Upper lobe of left lung (tissue), 6 donors: ENCODE measurements at regions not wholly inside any gene's neighbourhood (a gene's known extent, or its start where the extent isn't known, plus 50 kb on each side); places are given as distances from the start of the nearest gene placed in this dataset.
A peak's percentile ranks its signal among the peaks of the same experiment; 100 is the strongest.

ENCODE experiments used
- ATAC-seq, 2 donors: fragments of 200-7000 bp; cut with Tn5 transposase; one replicate each; pipeline ENCODE4 v1.9.1; 2022; ENCODE audit warnings: mild to moderate bottlenecking in 2 of 2, moderate library complexity in 2 of 2; ENCODE audit not compliant: low FRiP score in 2 of 2
- DNase-seq, 2 donors: peaks; one replicate each; pipeline ENCODE4 v3.0.0-alpha.2; 2019 to 2020
- H3K27ac ChIP-seq, 4 donors: fragments of 200-600 bp; sonication (generic); one replicate each; pipeline ENCODE4 v1.5.1; 2016 to 2019
- H3K27me3 ChIP-seq, 4 donors: fragments of 200-600 bp; sonication (generic); one replicate each; pipeline ENCODE4 v1.5.1; 2017 to 2019
- H3K36me3 ChIP-seq, 4 donors: fragments of 200-600 bp; sonication (generic); one replicate each; pipeline ENCODE4 v1.5.1; 2016 to 2019
- H3K4me1 ChIP-seq, 4 donors: fragments of 200-600 bp; sonication (generic); one replicate each; pipeline ENCODE4 v1.5.1; 2018 to 2019
- H3K4me3 ChIP-seq, 4 donors: fragments of 200-600 bp; sonication (generic); one replicate each; pipeline ENCODE4 v1.5.1; 2017 to 2019; ENCODE audit warnings: mild to moderate bottlenecking in 2 of 4, moderate library complexity in 1 of 4
- H3K9me3 ChIP-seq, 4 donors: fragments of 200-600 bp; sonication (generic); one replicate each; pipeline ENCODE4 v1.5.1; 2018 to 2019
- CTCF ChIP-seq, 6 experiments: fragments of 450-650 bp in 4 of 6; fragments of 200-600 bp in 2 of 6; sonication (generic) in 2 of 6; IDR thresholded peaks; one replicate each; pipeline ENCODE4 v1.5.1; 2016 to 2019; ENCODE audit warnings: antibody characterized with exemption in 6 of 6
- EP300 ChIP-seq, 4 donors: sonication (generic); formaldehyde crosslinking; IDR thresholded peaks; one replicate each; pipeline ENCODE4 v1.5.1; 2017; ENCODE audit warnings: antibody characterized with exemption in 4 of 4, control low read depth in 2 of 4
- POLR2A ChIP-seq, 4 donors: fragments of 450-650 bp; IDR thresholded peaks; one replicate each; pipeline ENCODE4 v1.5.1; 2016 to 2017; ENCODE audit warnings: antibody characterized with exemption in 4 of 4, mild to moderate bottlenecking in 2 of 4
- POLR2AphosphoS5 ChIP-seq, 2 donors: sonication (generic); formaldehyde crosslinking; IDR thresholded peaks; one replicate each; pipeline ENCODE4 v1.5.1; 2017; ENCODE audit warnings: antibody characterized with exemption in 2 of 2
- WGBS, 2 donors: methylation state at CpG; one replicate each; pipeline ENCODE4 v1.1.5; 2017 to 2018; 5-methylcytosine and 5-hydroxymethylcytosine counted together
- donor health status: DM: no; HTN: no; CAD: no; lungs with moderate emphysema.
- donor health status: DM: no; HTN: yes; CAD: no; lungs with severe emphysema.

GRCh38 chr6:71602385-71603007, 283.9 kb upstream of the RIMS1 start:
- H3K27me3 ChIP-seq: no peaks in the 10 kb centered on the region
- WGBS, 2 donors: 69 to 74% methylated on average over 2 of the region's 2 CpGs
- no peak overlapping the region for H3K27ac ChIP-seq
- no peak overlapping the region for H3K4me3 ChIP-seq
- ATAC-seq (peak in 1 of 2 donors; percentile 56), DNase-seq (no peak)
- H3K4me1 ChIP-seq: no peaks in the 10 kb centered on the region
- no peaks in the 10 kb centered on the region for H3K9me3 ChIP-seq
- TF ChIP-seq CTCF (IDR thresholded peaks at IDR 0.05): no peak
- TF ChIP-seq POLR2A (IDR thresholded peaks at IDR 0.05): no peak
- no peak for TF ChIP-seq POLR2AphosphoS5 (IDR thresholded peaks at IDR 0.05)
- no peak for TF ChIP-seq EP300 (IDR thresholded peaks at IDR 0.05)
- H3K36me3 ChIP-seq: no peaks in the 10 kb centered on the region

DNA sequence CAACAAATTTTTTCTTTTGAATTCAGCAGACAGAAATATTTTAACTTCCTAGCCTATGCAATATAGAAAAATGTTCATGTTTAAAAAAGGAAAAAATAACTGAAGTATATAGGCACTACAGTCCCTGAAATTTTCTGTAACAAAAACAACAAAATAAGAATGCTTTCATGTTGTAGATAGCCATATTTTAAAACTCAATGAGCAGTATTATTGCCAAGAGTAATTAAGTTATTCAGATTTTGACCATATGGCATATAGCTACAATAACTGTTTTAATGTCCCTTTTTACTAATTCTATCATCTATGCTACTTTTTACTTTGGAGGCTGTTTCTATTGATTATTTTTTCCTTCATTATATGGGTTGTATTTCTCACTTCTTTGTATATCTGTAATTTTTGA, 283.3 kb upstream of the RIMS1 start:
- ATAC-seq: no peak

GRCh38 chr6:71608646-71609045, 277.7 kb upstream of the RIMS1 start:
- H3K9me3 ChIP-seq: no peaks in the 10 kb centered on the region
- no peaks in the 10 kb centered on the region for H3K27me3 ChIP-seq
- WGBS, 2 donors: 74 to 81% methylated on average over 1 of the region's 1 CpG
- no peak for TF ChIP-seq EP300 (IDR thresholded peaks at IDR 0.05)
- TF ChIP-seq POLR2AphosphoS5 (IDR thresholded peaks at IDR 0.05): no peak
- no peak for TF ChIP-seq POLR2A (IDR thresholded peaks at IDR 0.05)
- no peak for TF ChIP-seq CTCF (IDR thresholded peaks at IDR 0.05)
- no peak overlapping the region for H3K27ac ChIP-seq
- H3K4me3 ChIP-seq: no peak overlapping the region
- ATAC-seq (no peak), DNase-seq (no peak)
- H3K4me1 ChIP-seq: no peaks in the 10 kb centered on the region
- no peaks in the 10 kb centered on the region for H3K36me3 ChIP-seq

More for the DNA sequence above, 283.3 kb upstream of the RIMS1 start:
- DNase-seq: no peak
- Histone ChIP-seq H3K27me3 (no peaks in the 10 kb centered on the region), H3K36me3 (no peaks in the 10 kb centered on the region), H3K4me1 (no peaks in the 10 kb centered on the region), H3K9me3 (no peaks in the 10 kb centered on the region), H3K27ac (no peak overlapping the region), H3K4me3 (no peak overlapping the region)
- TF ChIP-seq EP300 (IDR thresholded peaks at IDR 0.05) (no peak), POLR2A (IDR thresholded peaks at IDR 0.05) (no peak), CTCF (IDR thresholded peaks at IDR 0.05) (no peak), POLR2AphosphoS5 (IDR thresholded peaks at IDR 0.05) (no peak)

DNA sequence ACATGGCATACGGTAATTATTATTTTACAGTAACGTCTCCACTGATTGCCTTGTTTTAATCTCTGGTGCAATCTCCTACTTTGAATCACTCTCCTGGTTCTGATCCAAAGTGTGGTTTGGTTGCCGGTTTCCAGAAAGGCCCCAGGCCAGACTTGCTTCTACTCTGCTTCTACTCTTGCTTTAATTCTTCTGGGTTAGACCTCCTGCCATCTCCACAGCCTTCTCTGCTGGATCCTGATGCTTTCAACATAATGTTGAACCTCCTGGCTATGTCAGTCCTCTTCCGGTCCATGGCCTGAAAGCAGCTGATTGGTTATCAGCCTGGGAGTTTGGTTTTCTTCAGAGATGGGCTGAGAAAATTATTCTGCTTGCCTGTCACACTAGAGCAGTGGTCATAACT, 266.5 kb upstream of the RIMS1 start:
- H3K36me3 ChIP-seq: no peaks in the 10 kb centered on the region
- no peaks in the 10 kb centered on the region for H3K27me3 ChIP-seq
- H3K4me1 ChIP-seq: no peaks in the 10 kb centered on the region
- H3K9me3 ChIP-seq: peaks cover 0 to 3% (median 0%) of the 10 kb centered on the region in 4 donors
- DNase-seq: no peak
- no peak for TF ChIP-seq POLR2A (IDR thresholded peaks at IDR 0.05)
- no peak for TF ChIP-seq EP300 (IDR thresholded peaks at IDR 0.05)
- no peak for TF ChIP-seq POLR2AphosphoS5 (IDR thresholded peaks at IDR 0.05)
- TF ChIP-seq CTCF (IDR thresholded peaks at IDR 0.05): no peak
- ATAC-seq: no peak
- 82 to 84% methylated on average over 4 of the region's 4 CpGs for WGBS, 2 donors
- H3K4me3 ChIP-seq: no peak overlapping the region
- H3K27ac ChIP-seq: no peak overlapping the region

DNA sequence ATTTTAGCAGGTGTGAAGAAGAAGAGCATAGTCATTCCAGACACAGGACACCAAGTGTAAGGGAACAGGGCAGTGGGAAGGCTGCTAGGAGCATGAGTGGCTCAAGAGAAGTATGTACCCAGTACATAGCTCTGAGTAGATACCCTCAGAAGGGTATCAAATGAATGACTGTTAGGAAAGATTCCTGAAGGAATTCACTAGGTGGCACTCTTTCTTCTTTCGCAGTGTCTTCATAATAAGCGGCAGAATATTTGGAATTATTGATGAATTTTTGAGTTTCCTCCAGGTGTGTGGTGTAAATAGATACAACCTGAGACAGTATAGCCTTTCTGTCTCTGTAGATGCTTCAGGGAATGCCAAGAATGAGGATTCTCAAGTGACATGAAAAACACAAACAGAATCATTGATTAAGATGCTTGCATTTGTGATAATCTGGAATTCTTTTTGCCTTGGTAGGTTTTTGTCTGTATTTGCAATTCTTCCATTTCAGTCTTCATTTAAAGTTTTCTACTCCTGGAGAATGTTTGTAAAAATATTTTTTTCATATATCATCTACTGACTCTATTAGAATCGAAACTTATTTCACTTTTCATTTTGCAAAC, 264.3 kb upstream of the RIMS1 start:
- TF ChIP-seq POLR2A (IDR thresholded peaks at IDR 0.05) (no peak), EP300 (IDR thresholded peaks at IDR 0.05) (no peak), POLR2AphosphoS5 (IDR thresholded peaks at IDR 0.05) (no peak), CTCF (IDR thresholded peaks at IDR 0.05) (peak in 4 of 6 experiments; percentile 7 to 22 (median 16))
- ATAC-seq (no peak), DNase-seq (no peak)
- H3K4me3 ChIP-seq: no peak overlapping the region
- peaks cover 0 to 12% (median 4%) of the 10 kb centered on the region in 4 donors for H3K9me3 ChIP-seq
- H3K4me1 ChIP-seq: no peaks in the 10 kb centered on the region
- WGBS, 2 donors: 49% methylated on average over 3 of the region's 3 CpGs
- no peak overlapping the region for H3K27ac ChIP-seq
- H3K27me3 ChIP-seq: no peaks in the 10 kb centered on the region
- H3K36me3 ChIP-seq: no peaks in the 10 kb centered on the region
